Activated CD8-positive, alpha-beta T cell treated with anti-CD3 and anti-CD28 coated beads for 36 hours (primary cell): ENCODE measurements at regions not wholly inside any gene's neighbourhood (a gene's known extent, or its start where the extent isn't known, plus 50 kb on each side); places are given as distances from the start of the nearest gene placed in this dataset.

Experiments used
- ATAC-seq: fragments of 200-7000 bp; cut with Tn5 transposase; one replicate; pipeline ENCODE4 v1.10.0; 2021; ENCODE audit warnings: mild to moderate bottlenecking, moderate library complexity
- CTCF ChIA-PET: fragments of 350-600 bp; sonication (Branson Sonifier 250); formaldehyde crosslinking; loops from one replicate; lab custom pipeline; 2021; ENCODE audit warnings: antibody characterized with exemption; lab: Charles Lee
- POLR2A ChIA-PET: fragments of 350-600 bp; sonication (Branson Sonifier 250); formaldehyde crosslinking; loops from one replicate; lab custom pipeline; 2021; ENCODE audit warnings: antibody characterized with exemption; lab: Charles Lee
- DNase-seq: peaks from one replicate; pipeline ENCODE4 v3.0.0-alpha.2; 2020
- H3K27ac Mint-ChIP-seq: one replicate; pipeline ENCODE4 v1.8.0; 2021; ENCODE audit warnings: mild to moderate bottlenecking, mixed read lengths
- H3K27me3 Mint-ChIP-seq: one replicate; pipeline ENCODE4 v1.8.0; 2021; ENCODE audit warnings: mixed read lengths
- H3K36me3 Mint-ChIP-seq: one replicate; pipeline ENCODE4 v1.8.0; 2021; ENCODE audit warnings: low read depth, mixed read lengths
- H3K4me1 Mint-ChIP-seq: one replicate; pipeline ENCODE4 v1.8.0; 2021; ENCODE audit warnings: low read depth, mixed read lengths
- H3K4me3 Mint-ChIP-seq: one replicate; pipeline ENCODE4 v1.8.0; 2021; ENCODE audit warnings: mild to moderate bottlenecking, moderate library complexity, mixed read lengths
- H3K9me3 Mint-ChIP-seq: one replicate; pipeline ENCODE4 v1.8.0; 2021; ENCODE audit warnings: mixed read lengths
- CTCF ChIP-seq: fragments of 200-600 bp; IDR thresholded peaks from one replicate; pipeline ENCODE4 v1.8.0; 2022; ENCODE audit warnings: antibody characterized with exemption, mild to moderate bottlenecking
- intact Hi-C: fragments of 100-400 bp; cut with micrococcal nuclease; formaldehyde crosslinking; loops from one replicate; pipeline ENCODE4 v1.10.0; 2022

- ATAC-seq, result no peak
- no peak for DNase-seq
- Mint-ChIP-seq H3K27me3 (no peaks in the 10 kb centered on the region), H3K27ac (no peak overlapping the region), H3K9me3 (no peaks in the 10 kb centered on the region), H3K4me3 (no peak overlapping the region), H3K4me1 (peaks cover 7% of the 10 kb centered on the region), H3K36me3 (no peaks in the 10 kb centered on the region)
- POLR2A ChIA-PET, result no interaction called here
- intact Hi-C loops, result no loop called here
- no peak for TF ChIP-seq CTCF
- CTCF ChIA-PET, result no interaction called here
These were observed 122.0 kb upstream of the ARID1B start for GRCh38 chr6:156654919-156655918.

GRCh38 chr6:156652231-156652750, 124.9 kb upstream of the ARID1B start:
- Mint-ChIP-seq H3K9me3 (no peaks in the 10 kb centered on the region), H3K27ac (no peak overlapping the region)
- no peak for TF ChIP-seq CTCF

GRCh38 chr6:156651486-156651885, 125.7 kb upstream of the ARID1B start:
- no peaks in the 10 kb centered on the region for H3K36me3 Mint-ChIP-seq
- no peak for TF ChIP-seq CTCF
- H3K27me3 Mint-ChIP-seq, result peaks cover 18% of the 10 kb centered on the region
- peaks cover 13% of the 10 kb centered on the region for H3K4me1 Mint-ChIP-seq
- H3K27ac Mint-ChIP-seq, result no peak overlapping the region
- POLR2A ChIA-PET, result no interaction called here
- no peak overlapping the region for H3K4me3 Mint-ChIP-seq
- CTCF ChIA-PET, result no interaction called here
- H3K9me3 Mint-ChIP-seq, result no peaks in the 10 kb centered on the region
- DNase-seq, result no peak
- intact Hi-C loops, result no loop called here
- no peak for ATAC-seq

More at GRCh38 chr6:156652231-156652750, 124.9 kb upstream of the ARID1B start:
- no peak for ATAC-seq
- intact Hi-C loops, result no loop called here
- ChIA-PET CTCF (no interaction called here), POLR2A (no interaction called here)
- Mint-ChIP-seq H3K36me3 (no peaks in the 10 kb centered on the region), H3K4me1 (peaks cover 7% of the 10 kb centered on the region), H3K4me3 (no peak overlapping the region), H3K27me3 (peaks cover 11% of the 10 kb centered on the region)
- no peak for DNase-seq

GRCh38 chr6:156650896-156651390, 126.2 kb upstream of the ARID1B start:
- H3K4me1 Mint-ChIP-seq, result peaks cover 14% of the 10 kb centered on the region
- POLR2A ChIA-PET, result no interaction called here
- peaks cover 20% of the 10 kb centered on the region for H3K27me3 Mint-ChIP-seq
- CTCF ChIA-PET, result no interaction called here
- no peak for ATAC-seq
- H3K9me3 Mint-ChIP-seq, result no peaks in the 10 kb centered on the region
- no peak overlapping the region for H3K4me3 Mint-ChIP-seq
- no peak for TF ChIP-seq CTCF
- intact Hi-C loops, result no loop called here
- H3K27ac Mint-ChIP-seq, result no peak overlapping the region
- no peak for DNase-seq
- no peaks in the 10 kb centered on the region for H3K36me3 Mint-ChIP-seq

- Mint-ChIP-seq H3K9me3 (no peaks in the 10 kb centered on the region), H3K36me3 (no peaks in the 10 kb centered on the region), H3K27ac (no peak overlapping the region), H3K27me3 (peaks cover 27% of the 10 kb centered on the region), H3K4me1 (peaks cover 14% of the 10 kb centered on the region), H3K4me3 (no peak overlapping the region)
- ChIA-PET CTCF (no interaction called here), POLR2A (no interaction called here)
- DNase-seq, result no peak
- no peak for ATAC-seq
- TF ChIP-seq CTCF, result no peak
- intact Hi-C loops, result no loop called here
These were observed 128.6 kb upstream of the ARID1B start for GRCh38 chr6:156648616-156649015.
